DMS153 treated with DMSO at 0.1 percent for 48 hours (cell line): ENCODE measurements at regions not wholly inside any gene's neighbourhood (a gene's known extent, or its start where the extent isn't known, plus 50 kb on each side); places are given as distances from the start of the nearest gene placed in this dataset.
"Not testable (repeated sequence)": the region's sequence is repeated elsewhere in the genome, so short reads cannot be mapped to it uniquely, and the experiment has no call there.

Experiments used
- DNase-seq: peaks from one replicate; lab custom pipeline; 2025; ENCODE audit not compliant: unreplicated experiment; lab: John Stamatoyannopoulos, UW

DNA sequence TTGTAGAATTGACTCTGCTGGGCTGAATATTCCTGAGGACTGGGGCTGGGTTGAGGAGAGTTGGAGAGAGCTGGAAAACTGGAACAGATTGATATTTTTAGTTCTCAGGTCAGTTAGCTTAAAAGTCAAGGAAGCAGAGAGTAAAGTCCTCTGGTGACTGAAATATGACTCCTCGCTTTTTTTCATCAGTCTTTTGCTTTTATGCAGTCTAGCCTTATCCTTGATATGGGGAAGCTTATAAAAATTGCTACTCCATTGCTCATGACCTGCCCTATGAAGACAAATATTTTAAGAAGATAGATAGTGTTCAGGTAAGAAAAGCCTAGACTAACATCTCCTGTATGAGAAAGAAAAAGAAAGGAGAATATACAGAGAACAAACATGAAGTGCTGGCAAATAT is 152.7 kb downstream of the C4orf33 start:
- DNase-seq: no peak

DNA sequence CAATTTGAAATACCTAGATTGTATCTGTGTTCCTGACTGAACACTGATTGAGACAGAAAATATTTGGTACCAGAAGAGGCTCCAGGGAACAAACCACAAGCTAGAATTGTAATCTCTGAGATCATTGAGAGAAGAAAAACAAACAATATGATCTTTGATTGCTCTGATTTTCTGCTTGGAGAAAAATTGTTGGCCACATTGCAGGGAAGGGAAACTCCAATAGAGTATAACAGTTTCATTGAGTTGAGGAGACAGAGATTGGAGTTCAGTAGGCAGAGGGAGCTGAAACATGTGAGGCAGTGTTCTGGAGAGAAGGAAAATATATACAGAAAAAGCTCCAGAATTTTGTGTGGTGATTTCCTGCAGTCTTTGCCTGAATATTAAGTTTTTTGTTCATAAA is 158.2 kb downstream of the C4orf33 start:
- DNase-seq: no peak

DNA sequence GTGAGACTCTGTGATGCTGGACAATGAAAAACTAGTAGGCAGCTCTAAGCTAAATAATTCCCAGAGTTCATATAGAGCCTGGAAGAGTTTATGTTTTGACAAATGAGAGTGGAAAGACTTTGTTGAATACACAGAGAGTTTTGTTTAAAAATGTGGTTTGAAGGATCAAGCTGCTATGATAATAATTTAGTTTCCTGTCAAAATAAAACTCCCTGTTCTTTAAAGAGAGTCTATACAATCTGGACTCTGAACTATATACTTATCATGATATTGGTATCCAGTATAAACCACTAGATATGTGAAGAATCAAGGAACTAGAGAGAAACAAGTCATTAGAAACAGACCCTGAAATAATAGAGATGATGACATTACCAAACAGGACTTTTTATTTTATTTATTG is 158.6 kb downstream of the C4orf33 start:
- DNase-seq: no peak

DNA sequence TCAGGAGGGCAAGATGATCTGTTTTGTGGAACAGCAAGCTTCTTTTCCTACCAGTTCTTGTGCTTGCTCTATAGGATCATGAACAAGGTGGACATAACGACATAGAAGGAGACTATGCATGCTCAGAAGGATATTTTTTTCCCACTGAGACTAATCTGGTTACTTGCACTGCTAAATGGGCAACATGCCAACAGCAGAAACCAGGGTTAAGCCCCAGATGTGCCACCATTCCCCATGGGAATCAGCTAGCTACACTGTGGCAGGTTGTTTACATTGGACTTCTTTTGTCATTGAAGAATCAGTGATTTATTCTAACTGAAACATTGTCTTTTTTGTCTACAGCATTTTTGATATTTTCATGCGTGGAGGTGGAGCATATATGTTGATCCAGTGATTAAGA is 165.6 kb downstream of the C4orf33 start:
- no peak for DNase-seq

DNA sequence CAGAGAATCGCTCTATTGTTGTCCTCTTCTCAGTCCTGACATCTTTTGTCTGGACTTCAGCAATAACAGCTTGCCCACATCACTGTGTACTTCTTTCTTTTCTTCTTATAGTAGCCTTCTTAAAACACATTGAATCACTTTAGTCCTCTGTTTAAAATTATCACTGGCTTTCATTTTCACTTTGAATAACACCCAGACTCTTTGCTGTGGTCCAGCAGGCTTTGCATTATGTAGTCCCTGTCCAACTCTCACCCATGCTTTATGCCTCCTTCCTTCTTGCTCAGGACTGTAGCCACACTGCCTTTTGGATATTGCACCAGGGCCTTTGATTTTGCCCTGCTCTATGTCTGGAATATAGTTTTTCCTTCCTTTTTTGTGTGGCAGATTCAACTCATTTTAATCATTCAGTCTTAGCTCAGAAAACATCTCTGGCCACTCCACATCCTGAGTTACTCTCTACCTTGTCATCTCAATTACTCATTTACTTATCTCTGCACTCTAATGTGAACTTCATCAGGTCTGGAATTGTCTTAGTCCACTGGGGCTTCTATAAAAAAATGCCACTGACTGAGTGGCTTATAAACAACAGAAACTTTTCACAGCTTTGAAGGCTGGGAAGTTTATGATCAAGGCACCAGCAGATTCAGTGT is 168.2 kb downstream of the C4orf33 start:
- DNase-seq: no peak

DNA sequence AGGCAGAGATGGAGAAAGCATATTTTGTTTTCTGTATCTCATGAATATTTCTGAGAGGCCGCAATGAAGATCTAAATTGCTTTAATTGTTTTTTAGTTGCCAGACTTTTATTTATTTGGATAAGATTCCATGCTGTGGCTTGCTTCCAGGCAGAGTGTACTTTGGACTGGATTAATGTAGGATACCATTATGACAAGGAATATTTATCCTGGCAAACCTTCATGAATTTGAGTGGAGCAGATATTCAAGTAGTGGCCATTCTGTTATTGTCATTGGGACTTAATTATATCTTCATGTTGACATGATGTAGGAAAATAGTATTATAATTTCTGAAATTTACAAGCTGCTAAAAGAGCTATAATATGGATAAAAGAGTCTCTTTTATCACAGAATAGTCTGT is 182.9 kb downstream of the C4orf33 start:
- no peak for DNase-seq

DNA sequence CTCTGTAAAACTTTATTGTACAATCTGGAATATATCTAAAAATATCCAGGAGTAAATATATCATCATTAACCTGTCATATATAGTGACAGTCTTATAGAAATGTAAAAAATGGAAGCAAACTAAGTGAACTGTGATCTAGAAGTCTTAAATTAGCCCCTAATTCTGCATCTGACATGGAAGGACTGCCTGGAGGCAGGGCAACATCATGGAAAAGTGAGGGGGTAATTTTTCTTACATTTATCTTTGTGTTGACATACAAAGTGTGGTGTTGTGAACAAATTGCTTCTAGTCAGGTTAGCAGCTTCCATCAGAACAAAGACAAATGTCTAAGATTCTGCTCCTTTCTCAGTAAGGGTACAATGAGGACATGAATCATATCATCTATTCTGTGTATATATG is 186.3 kb downstream of the C4orf33 start:
- DNase-seq: no peak

DNA sequence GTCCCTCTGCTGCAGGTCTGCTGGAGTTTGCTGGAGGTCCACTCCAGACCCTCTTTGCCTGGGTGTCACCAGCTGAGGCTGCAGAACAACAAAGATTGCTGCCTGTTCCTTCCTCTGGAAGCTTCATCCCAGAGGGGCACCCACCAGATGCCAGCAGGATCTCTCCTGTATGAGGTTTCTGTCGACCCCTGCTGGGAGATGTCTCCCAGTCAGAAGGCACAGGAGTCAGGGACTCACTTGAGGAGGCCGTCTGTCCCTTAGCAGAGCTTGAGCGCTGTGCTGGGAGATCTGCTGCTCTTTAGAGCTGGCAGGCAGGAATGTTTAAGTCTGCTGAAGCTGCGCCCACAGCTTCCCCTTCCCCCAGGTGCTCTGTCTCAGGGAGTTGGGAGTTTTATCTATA is 196.2 kb downstream of the C4orf33 start:
- DNase-seq: not testable (repeated sequence)

DNA sequence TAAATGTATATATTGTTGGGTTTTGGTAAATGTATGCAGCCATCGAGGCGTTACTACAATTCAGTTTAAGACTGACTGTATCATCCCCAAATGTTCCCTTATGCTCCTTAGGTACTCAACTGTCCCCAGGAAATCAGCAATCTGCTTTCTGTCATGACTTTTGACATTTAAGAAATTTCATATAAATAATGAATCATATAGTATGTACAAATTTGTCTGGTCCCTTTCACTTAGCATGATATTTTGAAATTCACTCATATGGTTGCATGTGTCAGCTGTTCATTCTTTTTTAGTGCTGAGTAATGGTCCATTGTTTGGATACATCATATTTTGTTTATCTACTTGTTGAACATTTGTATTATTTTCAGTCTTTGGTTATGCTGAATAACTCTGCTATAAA is 218.8 kb downstream of the C4orf33 start:
- DNase-seq: no peak

DNA sequence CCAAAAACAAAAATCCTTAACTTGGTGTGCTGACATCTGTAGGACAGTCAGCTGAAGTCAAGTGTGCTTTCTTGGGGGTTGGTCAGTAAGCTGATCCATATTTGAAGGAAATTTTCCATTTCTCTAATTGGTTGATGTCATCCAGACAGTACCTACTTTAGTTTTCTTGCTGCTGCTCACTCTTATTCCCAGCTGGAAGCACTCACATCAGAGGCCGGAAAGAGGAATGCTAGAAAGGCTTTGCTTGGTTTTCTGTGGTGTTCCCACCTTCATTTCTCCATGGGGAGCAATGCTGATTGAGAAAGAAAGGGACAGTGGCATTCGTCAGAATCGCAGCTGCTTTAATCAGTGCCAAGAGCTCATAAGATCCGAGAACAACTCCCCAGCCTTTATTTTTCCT is 227.0 kb downstream of the C4orf33 start:
- DNase-seq: no peak

DNA sequence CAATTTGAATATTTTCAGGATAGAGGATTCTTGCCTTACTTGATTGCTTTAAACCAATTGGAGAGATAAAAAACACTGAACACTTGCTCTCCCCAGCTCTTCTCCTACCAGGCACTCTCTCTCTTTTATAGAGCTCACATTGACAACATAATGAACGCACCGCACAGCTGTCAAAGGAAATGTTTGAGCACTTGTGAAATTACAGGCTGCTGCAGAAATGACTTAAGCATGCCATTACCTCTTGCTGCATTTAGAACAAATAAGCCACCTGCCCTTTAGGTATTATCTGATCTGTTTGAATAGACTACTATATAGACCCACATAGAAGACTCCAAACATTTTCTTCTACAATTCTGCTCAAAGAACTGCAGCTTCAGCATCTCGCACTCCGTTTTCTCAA is 227.7 kb downstream of the C4orf33 start:
- DNase-seq: peak; percentile 82

DNA sequence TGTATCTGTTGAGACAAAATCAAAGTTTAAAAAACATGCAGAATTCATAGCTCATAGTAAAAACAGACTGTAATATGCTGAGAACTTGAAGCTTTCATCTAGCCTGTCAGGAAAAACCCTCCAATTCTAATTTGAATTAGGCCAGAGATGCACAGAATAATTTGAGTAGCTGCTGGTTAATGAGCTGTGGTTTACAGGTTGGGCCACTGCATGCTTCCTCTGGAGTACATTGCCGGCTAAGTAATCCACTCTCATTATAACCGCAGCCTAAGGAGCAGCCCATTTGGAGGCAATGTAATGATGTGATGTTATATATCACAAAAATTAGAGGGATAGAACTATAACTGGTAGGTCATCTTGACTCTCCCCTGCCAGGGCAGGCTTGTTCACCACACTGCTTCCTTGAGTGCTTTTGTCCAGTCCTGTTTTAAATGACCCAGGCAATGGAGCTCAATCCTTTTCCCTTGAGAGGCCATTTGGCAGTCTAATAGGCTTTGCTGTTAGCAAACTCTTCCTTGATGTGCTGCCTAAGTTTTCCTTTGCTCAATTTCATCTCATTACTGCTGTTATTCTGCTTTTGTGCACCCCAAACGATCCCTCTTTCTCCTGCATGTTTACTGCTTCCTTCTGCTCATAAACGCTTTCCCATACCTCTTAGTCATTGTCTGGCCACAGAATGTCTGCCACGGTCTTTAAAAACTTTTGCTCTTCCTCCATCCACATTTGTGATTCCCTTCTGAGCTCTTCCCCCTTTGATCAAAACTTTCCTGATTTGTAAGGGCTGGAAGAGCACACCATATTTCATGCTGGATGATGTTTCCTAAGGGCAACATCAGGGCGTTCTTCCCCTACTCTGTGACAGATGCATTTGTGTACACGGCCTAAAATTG is 230.9 kb downstream of the C4orf33 start:
- DNase-seq: no peak

DNA sequence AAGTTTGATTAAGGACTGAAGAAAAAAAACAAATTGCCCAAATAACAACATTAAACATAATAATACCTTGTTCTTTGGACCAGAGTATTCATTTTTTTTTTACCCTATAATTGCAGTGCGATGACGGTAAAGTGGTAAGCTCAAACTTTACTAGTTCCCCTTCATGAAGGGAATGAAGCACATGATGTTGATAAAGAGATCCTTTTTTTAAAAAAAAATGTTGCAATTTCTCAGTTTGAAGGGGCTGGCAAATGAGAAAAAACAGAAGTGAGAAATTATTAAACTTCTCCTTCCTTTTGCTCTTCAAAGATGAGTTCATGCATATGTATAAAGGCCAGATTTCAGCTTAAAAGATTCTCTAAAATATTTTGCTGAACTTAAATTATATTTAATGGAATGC is 231.7 kb downstream of the C4orf33 start:
- no peak for DNase-seq

DNA sequence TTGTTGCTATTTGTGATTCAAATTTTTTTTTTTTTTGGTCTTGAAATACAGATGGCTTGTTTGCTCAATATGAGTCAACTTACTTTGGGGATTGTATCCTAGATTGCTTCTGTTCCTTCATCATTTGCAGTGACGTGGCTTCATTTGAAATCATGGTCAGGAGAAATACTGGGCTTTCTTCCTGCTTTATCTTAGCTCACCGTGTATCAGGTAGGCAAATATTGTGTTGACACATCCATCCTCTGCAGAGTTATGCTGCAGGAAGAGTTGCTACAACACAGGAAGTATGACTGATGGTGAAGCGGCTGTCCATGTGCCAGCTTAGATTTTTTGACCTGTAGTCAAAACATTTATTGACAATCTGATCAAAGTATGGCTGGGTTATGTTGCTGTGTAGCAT is 232.2 kb downstream of the C4orf33 start:
- no peak for DNase-seq

DNA sequence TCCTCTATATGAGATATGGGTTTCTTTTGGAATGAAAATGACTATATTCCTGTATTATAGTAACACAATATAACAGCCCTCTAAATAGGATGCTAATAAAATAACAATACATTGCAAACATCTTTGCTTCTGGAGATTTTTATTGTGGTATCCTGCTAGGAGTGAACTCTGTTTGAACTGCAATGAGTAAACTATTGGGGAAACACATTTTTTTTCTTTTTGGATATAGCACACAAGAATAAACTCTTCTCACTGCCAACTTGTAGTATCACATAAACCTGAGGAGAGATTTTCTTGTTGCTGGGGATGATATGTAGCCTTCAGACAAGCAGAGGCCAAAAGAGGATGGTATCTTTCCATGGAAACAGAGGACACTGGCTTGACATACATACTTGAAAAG is 238.2 kb downstream of the C4orf33 start:
- DNase-seq: no peak

DNA sequence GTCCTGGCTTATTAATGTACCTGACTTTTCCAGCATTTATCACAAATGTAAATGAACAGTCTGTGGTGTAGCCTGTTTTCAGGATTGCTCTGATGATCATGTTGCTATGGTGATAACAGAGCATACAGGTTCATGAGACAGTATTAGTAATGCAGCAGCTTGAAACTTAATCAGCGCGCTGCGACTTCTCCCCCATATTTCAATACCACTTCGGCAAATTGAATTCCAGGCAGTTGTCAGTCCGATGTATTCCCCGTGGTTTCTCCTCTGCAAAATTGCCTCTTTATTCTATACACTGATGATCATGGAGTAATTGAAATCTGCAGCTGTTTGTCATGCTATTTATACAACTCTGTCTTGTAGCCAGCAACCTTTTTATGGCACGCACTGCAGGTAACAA is 239.3 kb downstream of the C4orf33 start:
- DNase-seq: no peak

DNA sequence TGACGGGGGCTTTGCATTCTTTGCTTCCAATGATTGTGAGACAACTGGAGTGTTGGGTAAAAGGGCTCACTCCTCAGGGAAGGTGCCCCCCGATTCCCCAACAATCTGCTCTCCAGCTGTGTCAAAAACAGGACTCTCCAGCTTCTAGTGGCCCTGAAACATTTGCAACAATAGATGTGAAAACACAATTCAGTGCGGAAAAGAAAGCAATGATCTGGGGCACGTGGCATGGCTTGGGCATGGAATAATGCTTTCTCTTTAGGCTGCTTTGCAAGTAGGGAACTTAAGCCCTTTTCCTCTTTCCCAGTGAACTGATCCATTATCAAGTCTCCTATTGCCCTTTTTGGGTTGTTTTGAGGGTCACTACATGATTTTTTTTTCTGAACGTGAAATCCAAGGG is 239.9 kb downstream of the C4orf33 start:
- no peak for DNase-seq

DNA sequence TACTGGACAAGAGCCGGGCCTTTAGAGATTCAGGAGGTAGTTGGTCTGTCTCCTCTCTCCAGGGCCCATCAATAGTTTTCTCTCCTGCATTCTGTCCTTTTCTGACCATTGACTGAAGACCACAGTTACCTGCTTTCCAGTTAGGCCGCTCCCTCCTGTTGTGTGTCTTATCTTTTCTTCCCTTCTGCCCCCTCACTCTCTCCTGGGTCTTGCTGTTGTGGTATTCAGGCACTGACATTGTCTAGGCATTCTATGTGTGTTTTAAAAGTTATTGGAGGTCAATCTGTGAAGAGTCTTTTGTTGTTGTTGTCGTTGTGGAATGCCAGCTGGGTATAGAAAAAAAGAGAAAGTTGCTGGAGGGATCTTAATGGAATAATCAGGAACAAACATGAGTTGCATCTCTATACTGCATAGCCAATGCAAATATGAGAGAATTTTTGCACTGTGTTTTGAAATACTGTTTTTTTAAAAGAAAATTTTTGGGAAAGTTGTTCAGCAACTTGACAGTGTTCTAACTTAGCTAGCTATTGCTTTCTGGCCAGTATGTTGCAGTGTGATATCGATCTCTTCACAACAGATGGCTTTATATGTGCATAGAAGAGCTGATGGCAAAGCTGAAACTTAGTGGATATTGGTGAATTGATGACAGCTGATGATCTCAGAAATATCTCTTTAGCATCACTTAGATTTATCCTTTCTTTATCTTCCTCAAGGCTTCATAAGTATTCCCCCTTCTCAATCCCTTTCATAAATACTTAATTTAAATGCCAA is 240.7 kb downstream of the C4orf33 start:
- DNase-seq: no peak

DNA sequence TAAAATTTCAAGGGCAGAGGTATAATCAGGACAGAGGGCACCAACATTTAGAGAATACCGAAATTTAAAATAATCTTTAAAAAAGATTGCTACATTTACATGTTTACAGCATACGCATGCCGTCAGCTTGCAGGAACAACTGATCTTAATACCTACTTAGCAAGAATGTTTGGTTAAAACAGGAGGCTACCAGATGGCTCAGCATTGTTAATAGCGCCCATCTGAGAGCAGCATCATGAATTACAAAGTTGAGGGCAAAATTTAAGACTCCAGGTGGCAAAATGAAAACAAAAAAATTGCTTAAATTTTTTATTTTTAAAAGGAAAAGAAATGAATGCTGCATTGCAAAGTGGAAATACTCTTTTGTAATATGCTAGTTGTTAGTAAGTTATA is 241.3 kb downstream of the C4orf33 start:
- DNase-seq: no peak

DNA sequence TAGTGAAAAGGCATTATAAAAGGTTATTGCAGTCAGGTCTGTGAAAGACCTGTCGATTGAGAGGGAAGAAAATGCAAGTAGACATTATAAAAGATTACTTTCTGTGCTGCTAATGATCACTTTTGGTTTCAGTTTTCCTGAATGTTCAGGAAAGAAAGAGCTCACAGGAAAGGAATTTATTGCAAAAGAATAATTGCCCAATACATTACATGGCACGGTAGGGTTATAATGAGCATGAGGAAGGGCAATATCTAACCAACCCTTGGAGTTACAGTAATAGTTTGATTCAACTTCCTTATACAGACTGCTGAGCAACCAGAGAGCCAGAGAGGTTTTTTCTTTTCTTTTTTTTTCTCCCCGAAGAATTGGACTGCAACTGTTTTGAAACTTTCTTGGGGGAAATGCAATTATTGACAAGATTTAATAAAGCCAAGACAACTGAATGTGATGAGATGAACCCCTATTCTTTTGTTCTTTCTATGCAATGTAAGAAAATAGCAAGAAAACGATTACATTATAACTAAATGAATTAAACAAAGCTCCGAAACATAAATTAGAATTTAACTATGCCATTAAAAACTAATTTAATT is 247.0 kb downstream of the C4orf33 start:
- no peak for DNase-seq

DNA sequence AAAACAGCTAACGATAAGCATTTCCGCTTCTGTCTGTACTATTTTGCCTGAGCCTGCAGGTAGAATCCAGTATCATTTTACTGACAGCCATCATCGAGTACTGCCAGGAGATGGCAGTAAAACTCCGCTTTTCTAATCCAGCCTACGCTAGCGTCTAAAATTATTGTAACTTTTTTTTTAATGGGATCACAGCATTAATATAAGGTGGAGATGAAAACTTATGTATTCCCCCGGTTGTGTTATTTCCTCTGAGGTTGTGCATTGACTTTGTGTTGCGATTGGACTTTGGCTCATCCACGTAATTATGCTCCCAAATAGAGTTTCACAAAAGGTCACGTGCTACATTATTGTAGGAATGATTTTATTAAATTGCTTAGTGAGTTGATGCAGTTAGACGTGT is 248.1 kb downstream of the C4orf33 start:
- DNase-seq: peak; percentile 40

DNA sequence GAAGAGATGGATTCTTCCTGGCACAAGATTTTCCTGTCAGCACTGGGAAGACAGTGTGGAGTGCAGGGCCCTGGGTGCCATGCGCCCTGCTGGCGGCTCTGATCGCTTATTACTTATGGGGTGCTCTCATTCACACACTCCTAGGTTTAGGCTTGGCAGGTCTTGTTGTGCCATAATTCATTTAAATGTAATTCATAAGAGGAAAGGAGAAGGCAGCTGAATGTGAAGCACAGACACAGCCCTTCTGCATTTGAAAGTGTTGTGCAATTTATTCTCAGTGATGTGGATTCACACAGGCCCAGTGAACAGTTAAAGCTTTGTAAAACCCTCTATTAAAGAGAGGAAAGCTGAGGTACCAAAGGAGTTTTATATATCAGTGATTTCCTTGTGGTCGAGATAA is 249.7 kb downstream of the C4orf33 start:
- DNase-seq: no peak
